K562 (cell line): ENCODE measurements at regions not wholly inside any gene's neighbourhood (a gene's known extent, or its start where the extent isn't known, plus 50 kb on each side); places are given as distances from the start of the nearest gene placed in this dataset.

Source experiments
- ATAC-seq: fragments of 200-7000 bp; cut with Tn5 transposase; 3 replicates; pipeline ENCODE4 v1.9.1; 2020; ENCODE audit warnings: moderate library complexity
- BruUV-seq: library from RNA; stranded (reverse); fragments of 400-500 nt; replicated peaks from 2 replicates; lab custom pipeline; 2021; lab: Mats Ljungman, UMichigan
- CTCF ChIA-PET: fragments of 300-600 bp; formaldehyde crosslinking; extraction: SDS; loops from one replicate; lab custom pipeline; 2021; ENCODE audit warnings: low intra/inter-chr PET ratio; lab: Yijun Ruan, JAX
- POLR2A ChIA-PET: fragments of 300-600, 350-650 bp; sonication (Branson Sonifier 250); formaldehyde crosslinking; extraction: SDS; loops from one replicate; lab custom pipeline; 2021; ENCODE audit warnings: antibody characterized with exemption, inconsistent platforms; lab: Yijun Ruan, JAX
- DNase-seq, 4 experiments: peaks; one replicate each; pipeline versions ENCODE4 v3.0.0 to v3.0.0-alpha.2; 2011 to 2018; ENCODE audit warnings: low spot score in 3 of 4, mixed read lengths in 3 of 4; ENCODE audit errors: extremely low read depth in 1 of 4
- FAIRE-seq: peaks from 2 replicates; lab custom pipeline; 2011; peaks lifted over from hg19 to GRCh38; lab: Jason Lieb, UNC
- H2AFZ ChIP-seq: 2 replicates; pipeline ENCODE4 v1.6.0; 2011; ENCODE audit warnings: low read depth, low read length, control low read depth, inconsistent platforms
- H3K27ac ChIP-seq: fragments of 200-600 bp; 3 replicates; pipeline ENCODE4 v1.8.0; 2011; ENCODE audit warnings: low read depth, mild to moderate bottlenecking, control low read depth, inconsistent platforms, low read length, moderate library complexity, mixed read lengths; ENCODE audit errors: extremely low read depth
- H3K27me3 ChIP-seq, 2 experiments: fragments of 300-600 bp in 1 of 2; 2 replicates in 1 of 2; 3 replicates in 1 of 2; pipeline versions ENCODE4 v1.6.0 to v1.8.0; 2011; ENCODE audit warnings: inconsistent platforms in 2 of 2, low read length in 2 of 2, mild to moderate bottlenecking in 1 of 2, mixed read lengths in 1 of 2, moderate library complexity in 1 of 2; ENCODE audit not compliant: control insufficient read depth in 2 of 2, insufficient read depth in 2 of 2
- H3K36me3 ChIP-seq: fragments of 300-600 bp; 3 replicates; pipeline ENCODE4 v1.8.0; 2011; ENCODE audit warnings: mild to moderate bottlenecking, low read length, inconsistent platforms; ENCODE audit not compliant: control insufficient read depth, insufficient read depth
- H3K4me1 ChIP-seq, 2 experiments: fragments of 200-600 bp in 1 of 2; replicated peaks in 1 of 2; 2 replicates in 1 of 2; 3 replicates in 1 of 2; pipeline versions ENCODE4 v1.5.1 to v1.8.0; 2011; ENCODE audit warnings: inconsistent platforms in 2 of 2, low read length in 2 of 2, mild to moderate bottlenecking in 1 of 2, mixed read lengths in 1 of 2, moderate library complexity in 1 of 2; ENCODE audit not compliant: control insufficient read depth in 2 of 2, insufficient read depth in 2 of 2
- H3K4me2 ChIP-seq: 2 replicates; pipeline ENCODE4 v1.6.1; 2011; ENCODE audit warnings: low read length, control low read depth, inconsistent platforms, mixed read lengths; ENCODE audit not compliant: insufficient read depth
- H3K4me3 ChIP-seq: fragments of 200-600 bp; sonication (generic), shearing (Covaris generic); 2 replicates; pipeline ENCODE4 v1.5.1; 2016; ENCODE audit warnings: control low read depth, inconsistent platforms
- H3K79me2 ChIP-seq: fragments of 200-600 bp; 3 replicates; pipeline ENCODE4 v1.8.0; 2011; ENCODE audit warnings: low read length, inconsistent platforms; ENCODE audit not compliant: control insufficient read depth, insufficient read depth
- H3K9ac ChIP-seq, 2 experiments: 2 replicates each; pipeline versions ENCODE4 v1.6.0 to v1.6.1; 2011; ENCODE audit warnings: low read depth in 2 of 2, low read length in 2 of 2, control low read depth in 1 of 2, inconsistent platforms in 1 of 2, mild to moderate bottlenecking in 1 of 2, mixed read lengths in 1 of 2; ENCODE audit not compliant: insufficient read depth in 1 of 2
- H3K9me1 ChIP-seq: one replicate; pipeline ENCODE4 v1.6.0; 2011; ENCODE audit warnings: inconsistent platforms, mild to moderate bottlenecking, low read length, moderate library complexity; ENCODE audit not compliant: control insufficient read depth, insufficient read depth
- H3K9me3 ChIP-seq: replicated peaks from 2 replicates; pipeline ENCODE4 v1.5.1; 2011; ENCODE audit warnings: low read depth, low read length, inconsistent platforms; ENCODE audit not compliant: control insufficient read depth, insufficient read depth
- H4K20me1 ChIP-seq: replicated peaks from 2 replicates; pipeline ENCODE4 v1.6.1; 2011; ENCODE audit warnings: low read length, inconsistent platforms, mixed read lengths; ENCODE audit not compliant: control insufficient read depth, insufficient read depth
- PCBP1 ChIP-seq: fragments of 200-400 bp; formaldehyde crosslinking; IDR thresholded peaks from 2 replicates; pipeline ENCODE4 v1.6.1; 2018; ENCODE audit warnings: mild to moderate bottlenecking, low read depth, low read length; ENCODE audit not compliant: poor library complexity, severe bottlenecking
- RBM25 ChIP-seq: fragments of 200-400 bp; formaldehyde crosslinking; IDR thresholded peaks from 2 replicates; pipeline ENCODE4 v1.6.1; 2018; ENCODE audit warnings: low read length, low read depth, moderate library complexity; ENCODE audit not compliant: severe bottlenecking
- WGBS: fragments of 100-300 bp; shearing (Covaris generic); methylation state at CpG from one replicate; pipeline ENCODE4 v1.1.6; 2016; ENCODE audit warnings: low coverage, mixed read lengths; ENCODE audit not compliant: insufficient coverage; ENCODE audit errors: missing lambda C conversion rate; 5-methylcytosine and 5-hydroxymethylcytosine counted together
- in situ Hi-C: fragments of 300-500 bp; cut with MboI; formaldehyde crosslinking; loops from 4 replicates; pipeline ENCODE4 v1.15.0; 2018; ENCODE audit warnings: inconsistent platforms, mixed read lengths
- intact Hi-C: fragments of 100-400 bp; cut with micrococcal nuclease; formaldehyde crosslinking; loops from 2 replicates; pipeline ENCODE4 v1.14.2; 2022
- TF ChIP-seq, protein P1 (sequence below): fragments of 450-650 bp; IDR thresholded peaks from 2 replicates; pipeline ENCODE4 v1.6.1; 2017; ENCODE audit warnings: mild to moderate bottlenecking, moderate library complexity

DNA sequence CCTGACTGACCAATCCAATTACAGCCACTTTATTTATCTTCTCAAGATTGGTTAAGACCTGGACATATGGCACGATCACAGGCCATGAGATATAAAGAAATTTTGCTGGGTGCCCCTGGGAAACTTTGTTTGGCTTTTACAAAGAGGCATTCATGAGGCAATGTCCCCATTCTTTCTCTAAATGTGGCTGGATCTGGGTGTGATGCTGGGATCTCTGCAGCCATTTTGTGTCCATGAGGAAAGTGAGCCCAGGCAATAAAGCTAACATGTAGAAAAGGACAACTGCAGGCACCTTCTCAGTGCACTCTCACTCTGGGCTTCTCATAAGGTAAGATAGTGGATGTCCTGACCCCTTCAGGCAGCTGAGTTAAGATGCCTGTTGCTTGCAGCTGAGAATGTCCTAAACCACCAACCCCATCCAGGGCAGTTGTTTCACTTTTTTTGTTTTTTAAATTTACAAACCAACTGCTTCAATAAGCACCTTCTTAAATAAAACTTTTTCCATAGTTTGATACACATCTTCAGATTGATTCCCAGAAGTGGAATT is 372.3 kb downstream of the MIAT start:
- in situ Hi-C loops: no loop called here

More for the DNA sequence above, 372.3 kb downstream of the MIAT start:
- intact Hi-C loops: no loop called here
- no peaks in the 10 kb centered on the region for H3K9me3 ChIP-seq
- DNase-seq (no peak), FAIRE-seq (no peak), ATAC-seq (no peak)
- peaks cover 0 to 5% of the 10 kb centered on the region in 2 experiments; a peak in 2 of 5 replicates for H3K4me1 ChIP-seq
- no peak overlapping the region for H3K27ac ChIP-seq
- no peak overlapping the region for H3K9ac ChIP-seq
- TF ChIP-seq, protein P1, sequence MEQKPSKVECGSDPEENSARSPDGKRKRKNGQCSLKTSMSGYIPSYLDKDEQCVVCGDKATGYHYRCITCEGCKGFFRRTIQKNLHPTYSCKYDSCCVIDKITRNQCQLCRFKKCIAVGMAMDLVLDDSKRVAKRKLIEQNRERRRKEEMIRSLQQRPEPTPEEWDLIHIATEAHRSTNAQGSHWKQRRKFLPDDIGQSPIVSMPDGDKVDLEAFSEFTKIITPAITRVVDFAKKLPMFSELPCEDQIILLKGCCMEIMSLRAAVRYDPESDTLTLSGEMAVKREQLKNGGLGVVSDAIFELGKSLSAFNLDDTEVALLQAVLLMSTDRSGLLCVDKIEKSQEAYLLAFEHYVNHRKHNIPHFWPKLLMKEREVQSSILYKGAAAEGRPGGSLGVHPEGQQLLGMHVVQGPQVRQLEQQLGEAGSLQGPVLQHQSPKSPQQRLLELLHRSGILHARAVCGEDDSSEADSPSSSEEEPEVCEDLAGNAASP: no peak
- TF ChIP-seq RBM25 (peak; percentile 74), PCBP1 (no peak)
- H2AFZ ChIP-seq: no peak overlapping the region
- CTCF ChIA-PET: no interaction called here
- no TSS peak for BruUV-seq
- no peak overlapping the region for H3K4me2 ChIP-seq
- 0% methylated on average over 1 of the region's 1 CpG for WGBS
- no peaks in the 10 kb centered on the region for H3K36me3 ChIP-seq
- H3K9me1 ChIP-seq: no peaks in the 10 kb centered on the region
- no peaks in the 10 kb centered on the region; a peak in 1 of 5 replicates for H3K27me3 ChIP-seq
- POLR2A ChIA-PET: interaction anchor here (0.6 kb wide), 1 partner anchor 244 kb away, joined by 3 read pairs; no protein-coding TSS in a partner anchor
- no peaks in the 10 kb centered on the region for H3K79me2 ChIP-seq
- no peaks in the 10 kb centered on the region for H4K20me1 ChIP-seq
- no peak overlapping the region for H3K4me3 ChIP-seq
